Pancreas (tissue), 10 donors: ENCODE measurements at regions not wholly inside any gene's neighbourhood (a gene's known extent, or its start where the extent isn't known, plus 50 kb on each side); places are given as distances from the start of the nearest gene placed in this dataset.

ENCODE experiments used
- ATAC-seq, 4 donors: fragments of 200-7000 bp; cut with Tn5 transposase; one replicate each; pipeline versions ENCODE4 v1.8.0 to v1.9.1; 2020; ENCODE audit warnings: mild to moderate bottlenecking in 4 of 4, moderate library complexity in 4 of 4
- DNase-seq, 6 donors: peaks; one replicate each; pipeline ENCODE4 v3.0.0-alpha.2; 2020
- FAIRE-seq: peaks from 2 replicates; lab custom pipeline; 2012; peaks lifted over from hg19 to GRCh38; lab: Jason Lieb, UNC
- H3K27ac ChIP-seq, 4 donors: fragments of 200-600 bp; sonication (generic); 1 replicate in 3 of 4; 2 replicates in 1 of 4; pipeline versions ENCODE4 v1.5.0 to v1.8.0; 2020
- H3K27me3 ChIP-seq, 4 donors: fragments of 200-600 bp; one replicate each; pipeline ENCODE4 v1.8.0; 2021
- H3K36me3 ChIP-seq, 3 donors: fragments of 200-600 bp; sonication (generic) in 1 of 3; one replicate each; pipeline versions ENCODE4 v1.5.0 to v1.8.0; 2020 to 2021
- H3K4me1 ChIP-seq, 3 donors: fragments of 200-600 bp; one replicate each; pipeline ENCODE4 v1.8.0; 2021
- H3K4me3 ChIP-seq, 4 donors: fragments of 200-600 bp; sonication (generic) in 2 of 4; one replicate each; pipeline versions ENCODE4 v1.5.0 to v1.8.0; 2020 to 2021
- H3K9me3 ChIP-seq, 4 donors: fragments of 200-600 bp; one replicate each; pipeline ENCODE4 v1.8.0; 2021
- WGBS, 2 donors: extraction: QIAGEN DNeasy Blood & Tissue Kit; methylation state at CpG; one replicate each; pipeline ENCODE4 v1.1.7; 2013; 5-methylcytosine and 5-hydroxymethylcytosine counted together
- intact Hi-C, 3 donors: fragments of 100-400 bp; cut with DNase I; formaldehyde crosslinking; loops; one replicate each; pipeline versions ENCODE4 v1.11.1 to v1.14.2; 2022
- TF ChIP-seq, protein P1 (sequence below), 4 donors: fragments of 200-600 bp; sonication (generic) in 3 of 4; IDR thresholded peaks; one replicate each; pipeline versions ENCODE4 v1.5.0 to v1.8.0; 2021; ENCODE audit warnings: antibody characterized with exemption in 4 of 4
- donor health status: healthy with polysubstance abuse.
- donor health status: DM: no; HTN: no; CAD: no; lungs with moderate emphysema.
- donor health status: DM: no; HTN: no; CAD: no.
- donor health status: control.
- donor health status: control.
- donor health status: Bipolar disorder and iron deficiency.
- donor health status: DM: yes; HTN: yes; CAD: no.
- donor health status: DM: no; HTN: no; CAD: no.
- donor health status: DM: no; HTN: no; CAD: no.
- donor health status: DM: yes; HTN: yes; CAD: no.

- TF ChIP-seq, protein P1, sequence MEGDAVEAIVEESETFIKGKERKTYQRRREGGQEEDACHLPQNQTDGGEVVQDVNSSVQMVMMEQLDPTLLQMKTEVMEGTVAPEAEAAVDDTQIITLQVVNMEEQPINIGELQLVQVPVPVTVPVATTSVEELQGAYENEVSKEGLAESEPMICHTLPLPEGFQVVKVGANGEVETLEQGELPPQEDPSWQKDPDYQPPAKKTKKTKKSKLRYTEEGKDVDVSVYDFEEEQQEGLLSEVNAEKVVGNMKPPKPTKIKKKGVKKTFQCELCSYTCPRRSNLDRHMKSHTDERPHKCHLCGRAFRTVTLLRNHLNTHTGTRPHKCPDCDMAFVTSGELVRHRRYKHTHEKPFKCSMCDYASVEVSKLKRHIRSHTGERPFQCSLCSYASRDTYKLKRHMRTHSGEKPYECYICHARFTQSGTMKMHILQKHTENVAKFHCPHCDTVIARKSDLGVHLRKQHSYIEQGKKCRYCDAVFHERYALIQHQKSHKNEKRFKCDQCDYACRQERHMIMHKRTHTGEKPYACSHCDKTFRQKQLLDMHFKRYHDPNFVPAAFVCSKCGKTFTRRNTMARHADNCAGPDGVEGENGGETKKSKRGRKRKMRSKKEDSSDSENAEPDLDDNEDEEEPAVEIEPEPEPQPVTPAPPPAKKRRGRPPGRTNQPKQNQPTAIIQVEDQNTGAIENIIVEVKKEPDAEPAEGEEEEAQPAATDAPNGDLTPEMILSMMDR (IDR thresholded peaks at IDR 0.05), result no peak
- intact Hi-C loops, result no loop called here
- no peak for ATAC-seq
- Histone ChIP-seq H3K27me3 (no peaks in the 10 kb centered on the region), H3K4me1 (no peaks in the 10 kb centered on the region), H3K9me3 (no peaks in the 10 kb centered on the region), H3K27ac (no peak overlapping the region), H3K36me3 (no peaks in the 10 kb centered on the region), H3K4me3 (no peak overlapping the region)
- 56 to 58% methylated on average over 4 of the region's 4 CpGs for WGBS, 2 donors
- no peak for FAIRE-seq
- no peak for DNase-seq
Measured at GRCh38 chr3:168470380-168470779, 374.7 kb upstream of the GOLIM4 start.

- H3K9me3 ChIP-seq, result no peaks in the 10 kb centered on the region
- FAIRE-seq, result no peak
- WGBS, 2 donors, result 41 to 57% methylated on average over 3 of the region's 3 CpGs
Measured at GRCh38 chr3:168469436-168469835, 373.7 kb upstream of the GOLIM4 start.

DNA sequence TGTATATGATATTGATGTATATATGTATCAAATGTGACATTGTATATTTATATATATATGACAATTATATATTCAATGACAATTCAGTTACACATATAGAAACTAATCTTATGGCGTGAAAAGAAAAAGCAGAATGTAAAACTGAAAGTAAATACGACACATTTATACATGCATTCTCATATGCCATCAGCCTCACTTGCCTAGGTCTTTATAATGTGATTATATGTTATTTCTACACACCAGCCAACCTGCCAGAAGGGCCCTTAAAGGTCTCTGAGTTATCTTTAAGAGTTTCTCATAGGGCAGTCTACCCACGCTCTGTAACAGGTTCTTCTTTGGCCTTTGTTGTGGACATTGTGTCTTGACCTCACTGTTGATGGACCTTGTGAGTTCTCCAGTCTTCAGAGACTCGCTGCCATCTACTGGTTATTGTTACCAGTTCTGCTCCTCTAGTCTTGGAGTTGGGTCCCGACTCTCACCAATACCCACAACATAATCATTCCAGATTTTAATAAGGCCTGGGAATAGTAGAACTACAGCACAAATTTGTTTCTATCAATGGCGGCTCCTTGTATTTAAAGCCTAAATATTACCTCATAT lies 371.5 kb upstream of the GOLIM4 start:
- H3K4me1 ChIP-seq, result no peaks in the 10 kb centered on the region
- intact Hi-C loops, result no loop called here
- no peaks in the 10 kb centered on the region for H3K9me3 ChIP-seq
- DNase-seq (no peak), FAIRE-seq (no peak), ATAC-seq (peak in 3 of 4 donors; percentile 44 to 64 (median 63))
- TF ChIP-seq, protein P1 (IDR thresholded peaks at IDR 0.05), result no peak
- no peaks in the 10 kb centered on the region for H3K36me3 ChIP-seq
- WGBS, 2 donors, result 50 to 53% methylated on average over 6 of the region's 6 CpGs
- no peak overlapping the region for H3K27ac ChIP-seq
- H3K4me3 ChIP-seq, result no peak overlapping the region
- H3K27me3 ChIP-seq, result no peaks in the 10 kb centered on the region

More at GRCh38 chr3:168469436-168469835, 373.7 kb upstream of the GOLIM4 start:
- intact Hi-C loops, result no loop called here
- H3K4me1 ChIP-seq, result no peaks in the 10 kb centered on the region
- H3K27ac ChIP-seq, result no peak overlapping the region
- DNase-seq (no peak), ATAC-seq (no peak)
- no peaks in the 10 kb centered on the region for H3K27me3 ChIP-seq
- H3K4me3 ChIP-seq, result no peak overlapping the region
- TF ChIP-seq, protein P1 (IDR thresholded peaks at IDR 0.05), result no peak
- no peaks in the 10 kb centered on the region for H3K36me3 ChIP-seq

- FAIRE-seq, result no peak
- no peak overlapping the region for H3K4me3 ChIP-seq
- no peaks in the 10 kb centered on the region for H3K9me3 ChIP-seq
- TF ChIP-seq, protein P1 (IDR thresholded peaks at IDR 0.05), result no peak
- ATAC-seq, result no peak
- H3K27ac ChIP-seq, result no peak overlapping the region
- intact Hi-C loops, result no loop called here
- H3K27me3 ChIP-seq, result no peaks in the 10 kb centered on the region
- H3K36me3 ChIP-seq, result no peaks in the 10 kb centered on the region
- no peaks in the 10 kb centered on the region for H3K4me1 ChIP-seq
- DNase-seq, result no peak
Measured at GRCh38 chr3:168461793-168462192, 366.1 kb upstream of the GOLIM4 start.

DNA sequence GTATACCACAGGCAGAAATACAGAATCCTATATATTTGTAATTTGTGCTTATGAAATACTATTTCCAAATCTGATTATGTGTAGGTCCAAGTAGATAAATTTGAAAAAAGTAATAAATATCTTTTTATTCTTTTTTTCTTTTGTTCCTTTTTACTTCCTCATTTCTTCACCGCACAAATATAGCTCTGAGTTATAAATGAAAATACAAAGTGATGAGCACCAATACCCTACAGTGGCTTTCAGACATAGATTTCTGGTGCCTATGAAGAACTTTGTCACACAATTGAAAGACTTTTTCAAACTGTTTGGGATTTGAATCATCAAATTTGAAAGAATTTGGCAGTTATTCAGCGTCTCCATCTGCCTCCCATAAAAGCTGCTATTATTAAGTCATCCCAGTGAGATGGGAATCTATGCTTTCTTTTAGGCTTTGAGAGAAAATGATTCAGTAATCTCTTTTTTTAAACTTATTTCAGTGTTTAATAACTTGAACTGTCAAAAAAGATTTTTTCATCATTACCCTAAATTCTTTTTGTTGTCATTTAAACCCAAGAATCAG lies 363.6 kb upstream of the GOLIM4 start:
- no peak overlapping the region for H3K4me3 ChIP-seq
- H3K9me3 ChIP-seq, result no peaks in the 10 kb centered on the region
- H3K27ac ChIP-seq, result no peak overlapping the region
- no peak for ATAC-seq
- DNase-seq, result no peak
- TF ChIP-seq, protein P1 (IDR thresholded peaks at IDR 0.05), result no peak
- intact Hi-C loops, result no loop called here
- H3K4me1 ChIP-seq, result no peaks in the 10 kb centered on the region
- no peak for FAIRE-seq
- H3K36me3 ChIP-seq, result no peaks in the 10 kb centered on the region
- no peaks in the 10 kb centered on the region for H3K27me3 ChIP-seq
- WGBS, 2 donors, result 44 to 79% methylated on average over 2 of the region's 2 CpGs
